ENCODE measurements at regions not wholly inside any gene's neighbourhood (a gene's known extent, or its start where the extent isn't known, plus 50 kb on each side); places are given as distances from the start of the nearest gene placed in this dataset.
"Not testable (repeated sequence)": the region's sequence is repeated elsewhere in the genome, so short reads cannot be mapped to it uniquely, and the experiment has no call there.

DNA sequence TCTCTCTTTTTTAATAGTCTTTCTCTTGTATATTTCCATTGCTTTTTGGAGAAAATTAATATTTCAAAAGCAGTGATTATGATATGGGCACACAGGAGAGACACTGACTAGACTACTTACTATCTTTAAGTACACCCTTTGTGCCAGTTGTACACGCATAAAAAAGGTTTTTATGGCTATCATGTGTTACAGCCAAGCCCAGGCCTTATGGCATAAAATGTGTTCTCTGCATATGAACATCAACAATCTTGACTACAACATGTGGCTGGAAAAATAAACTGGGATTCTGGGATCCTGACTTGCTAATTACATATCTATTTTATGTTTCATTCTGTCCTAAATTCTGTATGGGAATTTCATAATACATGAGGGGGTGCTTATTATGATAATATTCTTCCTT lies 1401.8 kb downstream of the SLITRK5 start:
- TF ChIP-seq, protein P1, sequence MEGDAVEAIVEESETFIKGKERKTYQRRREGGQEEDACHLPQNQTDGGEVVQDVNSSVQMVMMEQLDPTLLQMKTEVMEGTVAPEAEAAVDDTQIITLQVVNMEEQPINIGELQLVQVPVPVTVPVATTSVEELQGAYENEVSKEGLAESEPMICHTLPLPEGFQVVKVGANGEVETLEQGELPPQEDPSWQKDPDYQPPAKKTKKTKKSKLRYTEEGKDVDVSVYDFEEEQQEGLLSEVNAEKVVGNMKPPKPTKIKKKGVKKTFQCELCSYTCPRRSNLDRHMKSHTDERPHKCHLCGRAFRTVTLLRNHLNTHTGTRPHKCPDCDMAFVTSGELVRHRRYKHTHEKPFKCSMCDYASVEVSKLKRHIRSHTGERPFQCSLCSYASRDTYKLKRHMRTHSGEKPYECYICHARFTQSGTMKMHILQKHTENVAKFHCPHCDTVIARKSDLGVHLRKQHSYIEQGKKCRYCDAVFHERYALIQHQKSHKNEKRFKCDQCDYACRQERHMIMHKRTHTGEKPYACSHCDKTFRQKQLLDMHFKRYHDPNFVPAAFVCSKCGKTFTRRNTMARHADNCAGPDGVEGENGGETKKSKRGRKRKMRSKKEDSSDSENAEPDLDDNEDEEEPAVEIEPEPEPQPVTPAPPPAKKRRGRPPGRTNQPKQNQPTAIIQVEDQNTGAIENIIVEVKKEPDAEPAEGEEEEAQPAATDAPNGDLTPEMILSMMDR (IDR thresholded peaks at IDR 0.05; ENCODE audit: low read depth, low read length), result no peak
- no peak overlapping the region for H3K4me3 ChIP-seq (ENCODE audit: low read depth, low read length)
- in situ Hi-C loops (cut with HindIII; ENCODE audit: low sequenced_read_pairs), result no loop called here
- DNase-seq (ENCODE audit: low read depth, low spot score), result no peak

DNA sequence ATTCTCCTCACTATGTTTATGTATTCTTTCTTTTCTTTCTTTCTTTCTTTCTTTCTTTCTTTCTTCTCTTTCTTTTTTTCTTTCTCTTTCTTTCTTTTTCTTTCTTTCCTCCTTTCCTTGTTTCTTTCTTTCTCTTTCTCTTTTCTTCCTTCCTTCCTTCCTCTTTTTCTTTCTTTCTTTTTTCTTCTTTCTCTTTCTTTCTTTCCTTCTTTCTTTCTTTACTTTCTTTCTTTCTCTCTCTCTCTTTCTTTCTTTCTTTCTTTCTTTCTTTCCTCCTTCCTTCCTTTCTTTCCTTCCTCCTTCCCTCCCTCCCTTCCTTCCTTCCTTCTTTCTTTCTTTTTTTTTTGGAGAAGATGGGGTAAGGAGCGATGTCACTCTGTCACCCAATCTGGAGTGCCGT lies 1405.5 kb downstream of the SLITRK5 start:
- no peak for DNase-seq (ENCODE audit: low read depth, low spot score)
- no peak overlapping the region for H3K4me3 ChIP-seq (ENCODE audit: low read depth, low read length)
- TF ChIP-seq, protein P1 (IDR thresholded peaks at IDR 0.05; ENCODE audit: low read depth, low read length), result no peak
- in situ Hi-C loops (cut with HindIII; ENCODE audit: low sequenced_read_pairs), result no loop called here

DNA sequence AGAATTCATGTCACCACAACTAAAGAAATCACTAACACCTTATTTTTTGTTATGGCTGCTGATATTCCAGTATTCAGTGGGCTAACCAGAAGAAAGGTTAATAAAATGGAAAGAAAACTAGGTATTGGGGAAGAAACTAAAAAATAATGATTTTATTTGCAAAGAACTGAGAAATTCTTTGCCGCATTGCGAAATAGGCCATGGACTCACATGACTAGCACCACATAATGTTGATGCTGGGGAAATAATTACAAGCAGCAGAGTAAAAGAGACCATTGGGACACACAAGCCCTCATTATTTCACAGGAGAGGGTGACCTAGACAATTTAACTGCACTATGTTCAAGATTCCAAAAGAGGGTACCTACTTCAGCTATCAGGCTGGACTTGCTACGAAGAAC lies 1411.5 kb downstream of the SLITRK5 start:
- in situ Hi-C loops (cut with HindIII; ENCODE audit: low sequenced_read_pairs), result no loop called here
- H3K4me3 ChIP-seq (ENCODE audit: low read depth, low read length), result no peak overlapping the region
- TF ChIP-seq, protein P1 (IDR thresholded peaks at IDR 0.05; ENCODE audit: low read depth, low read length), result no peak
- no peak for DNase-seq (ENCODE audit: low read depth, low spot score)

DNA sequence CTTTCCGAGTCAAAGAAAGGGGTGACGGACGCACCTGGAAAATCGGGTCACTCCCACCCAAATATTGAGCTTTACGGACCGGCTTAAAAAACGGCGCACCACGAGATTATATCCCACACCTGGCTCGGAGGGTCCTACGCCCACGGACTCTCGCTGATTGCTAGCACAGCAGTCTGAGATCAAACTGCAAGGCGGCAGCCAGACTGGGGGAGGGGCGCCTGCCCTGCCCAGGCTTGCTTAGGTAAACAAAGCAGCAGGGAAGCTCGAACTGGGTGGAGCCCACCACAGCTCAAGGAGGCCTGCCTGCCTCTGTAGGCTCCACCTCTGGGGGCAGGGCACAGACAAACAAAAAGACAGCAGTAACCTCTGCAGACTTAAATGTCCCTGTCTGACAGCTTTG lies 1416.9 kb downstream of the SLITRK5 start:
- DNase-seq (ENCODE audit: low read depth, low spot score); in situ Hi-C loops (cut with HindIII; ENCODE audit: low sequenced_read_pairs): not testable (repeated sequence)

DNA sequence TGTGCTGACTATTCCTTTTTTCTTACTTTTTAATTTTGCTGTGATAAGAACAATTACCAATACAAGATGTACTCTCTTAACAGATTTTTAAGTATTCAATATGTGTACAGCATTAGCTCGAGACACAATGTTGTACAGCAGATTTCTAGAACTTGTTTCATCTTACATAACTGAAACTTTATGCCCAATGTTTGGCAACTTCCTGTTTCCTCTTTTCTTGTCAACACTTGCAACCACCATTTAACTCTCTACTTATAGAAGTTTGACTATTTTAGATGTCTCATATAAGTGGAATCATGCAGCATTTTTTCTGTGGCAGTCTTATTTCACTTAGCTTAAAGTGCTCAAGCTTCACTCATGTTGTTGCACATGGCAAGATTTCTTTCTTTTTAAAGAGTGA lies 1426.8 kb downstream of the SLITRK5 start:
- in situ Hi-C loops (cut with HindIII; ENCODE audit: low sequenced_read_pairs), result no loop called here
- TF ChIP-seq, protein P1 (IDR thresholded peaks at IDR 0.05; ENCODE audit: low read depth, low read length), result no peak
- no peak for DNase-seq (ENCODE audit: low read depth, low spot score)
- no peak overlapping the region for H3K4me3 ChIP-seq (ENCODE audit: low read depth, low read length)

More for the DNA sequence above, 1416.9 kb downstream of the SLITRK5 start:
- H3K4me3 ChIP-seq (ENCODE audit: low read depth, low read length), result not testable (repeated sequence)

DNA sequence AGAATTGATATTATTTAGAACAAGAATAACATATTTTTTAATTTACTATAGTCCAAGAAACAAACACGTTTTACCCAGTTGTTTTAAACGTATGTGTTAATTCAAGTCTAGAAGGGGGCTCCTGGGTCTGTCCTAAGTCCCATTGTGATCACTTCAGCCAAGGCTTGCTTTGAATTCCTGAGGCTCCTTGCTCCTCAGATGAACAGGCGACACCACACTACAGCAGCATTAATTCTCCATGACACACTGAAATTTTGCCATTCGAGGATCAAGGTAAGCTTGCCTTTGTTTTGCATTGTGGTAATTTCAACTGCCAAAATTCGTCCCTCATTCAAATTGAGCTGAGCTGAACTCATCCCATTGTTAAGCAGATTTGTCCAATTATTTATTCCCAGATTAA lies 1442.6 kb downstream of the SLITRK5 start:
- TF ChIP-seq, protein P1 (IDR thresholded peaks at IDR 0.05; ENCODE audit: low read depth, low read length), result no peak
- in situ Hi-C loops (cut with HindIII; ENCODE audit: low sequenced_read_pairs), result no loop called here
- no peak overlapping the region for H3K4me3 ChIP-seq (ENCODE audit: low read depth, low read length)
- no peak for DNase-seq (ENCODE audit: low read depth, low spot score)

DNA sequence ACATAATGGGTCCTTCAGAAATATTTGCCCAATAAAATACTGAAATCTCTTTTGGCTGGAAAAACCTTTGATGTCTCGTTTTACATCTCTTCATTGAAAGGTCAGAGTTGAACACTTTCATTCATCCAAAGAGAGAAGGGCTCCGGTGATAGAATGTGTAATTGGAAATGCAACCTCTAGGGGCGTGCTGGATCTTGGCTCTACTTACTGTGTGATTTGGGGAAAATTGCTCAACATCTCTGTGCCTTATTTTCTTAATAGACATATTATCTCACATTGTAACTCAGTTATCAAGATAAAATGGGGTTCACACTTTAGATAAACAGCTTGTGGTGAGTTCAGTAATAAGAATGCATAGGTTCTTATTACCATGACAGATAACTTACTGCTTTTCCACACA lies 1444.1 kb downstream of the SLITRK5 start:
- no peak for DNase-seq (ENCODE audit: low read depth, low spot score)
- no peak overlapping the region for H3K4me3 ChIP-seq (ENCODE audit: low read depth, low read length)
- in situ Hi-C loops (cut with HindIII; ENCODE audit: low sequenced_read_pairs), result no loop called here
- TF ChIP-seq, protein P1 (IDR thresholded peaks at IDR 0.05; ENCODE audit: low read depth, low read length), result peak; percentile 2

All from astrocyte of the spinal cord (primary cell).